Occipital lobe (tissue), 1 donor: ENCODE measurements at regions not wholly inside any gene's neighbourhood (a gene's known extent, or its start where the extent isn't known, plus 50 kb on each side); places are given as distances from the start of the nearest gene placed in this dataset.
A peak's percentile ranks its signal among the peaks of the same experiment; 100 is the strongest.
"Not testable (repeated sequence)": the region's sequence is repeated elsewhere in the genome, so short reads cannot be mapped to it uniquely, and the experiment has no call there.

Experiments
- DNase-seq: peaks from one replicate; lab custom pipeline; 2025; lab: John Stamatoyannopoulos, UW

- DNase-seq: no peak
Measured at GRCh38 chrX:115357326-115358120, 68.0 kb downstream of the LUZP4 start.

- DNase-seq: not testable (repeated sequence)
Measured at GRCh38 chrX:115359508-115359907, 70.0 kb downstream of the LUZP4 start.

- no peak for DNase-seq
Measured at GRCh38 chrX:115360220-115360781, 70.8 kb downstream of the LUZP4 start.

GRCh38 chrX:115362334-115363095 lies 73.0 kb downstream of the LUZP4 start:
- DNase-seq: no peak

- DNase-seq: no peak
Measured at GRCh38 chrX:115363372-115363771, 73.9 kb downstream of the LUZP4 start.

- no peak for DNase-seq
Measured at GRCh38 chrX:115363897-115364296, 74.4 kb downstream of the LUZP4 start.

GRCh38 chrX:115364670-115365069 lies 75.2 kb downstream of the LUZP4 start:
- DNase-seq: no peak

GRCh38 chrX:115366535-115366934 lies 77.0 kb downstream of the LUZP4 start:
- DNase-seq: no peak

- DNase-seq: no peak
Measured at GRCh38 chrX:115367455-115367854, 77.9 kb downstream of the LUZP4 start.

GRCh38 chrX:115367951-115368350 lies 78.4 kb downstream of the LUZP4 start:
- no peak for DNase-seq

- DNase-seq: no peak
Measured at GRCh38 chrX:115368876-115369275, 79.4 kb downstream of the LUZP4 start.

GRCh38 chrX:115372152-115372551 lies 82.6 kb downstream of the LUZP4 start:
- DNase-seq: no peak

- no peak for DNase-seq
Measured at GRCh38 chrX:115373308-115373707, 83.8 kb downstream of the LUZP4 start.

GRCh38 chrX:115378471-115378870 lies 89.0 kb downstream of the LUZP4 start:
- no peak for DNase-seq

- no peak for DNase-seq
Measured at GRCh38 chrX:115387327-115387726, 97.8 kb downstream of the LUZP4 start.

GRCh38 chrX:115388879-115389278 lies 99.4 kb downstream of the LUZP4 start:
- no peak for DNase-seq

- no peak for DNase-seq
Measured at GRCh38 chrX:115390078-115390477, 100.6 kb downstream of the LUZP4 start.

- no peak for DNase-seq
Measured at GRCh38 chrX:115392031-115392430, 102.5 kb downstream of the LUZP4 start.

- no peak for DNase-seq
Measured at GRCh38 chrX:115392871-115393270, 103.4 kb downstream of the LUZP4 start.

- DNase-seq: no peak
Measured at GRCh38 chrX:115393271-115393670, 103.8 kb downstream of the LUZP4 start.

GRCh38 chrX:115394806-115395205 lies 105.3 kb downstream of the LUZP4 start:
- not testable (repeated sequence) for DNase-seq

- no peak for DNase-seq
Measured at GRCh38 chrX:115399306-115399705, 109.8 kb downstream of the LUZP4 start.

- DNase-seq: peak; percentile 0
Measured at GRCh38 chrX:115400960-115401359, 111.4 kb downstream of the LUZP4 start.
